ENCODE measurements at regions not wholly inside any gene's neighbourhood (a gene's known extent, or its start where the extent isn't known, plus 50 kb on each side); places are given as distances from the start of the nearest gene placed in this dataset.

DNA sequence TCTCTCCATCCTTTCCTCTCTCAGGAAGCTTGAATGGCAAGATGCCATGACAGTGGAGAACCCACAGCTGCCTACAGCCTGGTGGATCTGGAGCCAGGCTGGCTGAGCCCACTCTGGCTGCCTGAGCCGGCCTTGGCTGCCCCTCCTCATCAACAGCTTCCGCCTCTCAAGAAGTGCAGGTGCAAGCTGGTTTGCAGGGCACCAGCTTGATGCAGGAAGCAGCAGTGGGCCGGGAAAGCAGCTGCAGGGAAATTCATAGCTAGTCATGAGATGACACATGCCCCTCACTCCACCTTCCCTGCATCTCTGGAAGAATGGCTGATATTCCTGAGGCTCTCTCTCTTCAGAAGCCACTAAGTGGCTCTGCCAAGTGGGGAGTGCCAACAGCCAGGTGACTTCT, 289.1 kb downstream of the RPS29 start:
- ChIA-PET POLR2A (ENCODE audit: unreplicated experiment) (no interaction called here), CTCF (no interaction called here)
- no peak overlapping the region for H3K4me2 ChIP-seq (ENCODE audit: low read length)
- H2AFZ ChIP-seq (ENCODE audit: low read length) = no peak overlapping the region
- no peak overlapping the region for H3K9ac ChIP-seq (ENCODE audit: low read length)
- no TSS peak for BruUV-seq (replicated peaks)
- no peak for ATAC-seq
- intact Hi-C loops (cut with micrococcal nuclease) = no loop called here
- H3K4me3 ChIP-seq (ENCODE audit: low read length) = no peak overlapping the region
- no peak for DNase-seq
- H3K9me3 ChIP-seq (ENCODE audit: low read length) = no peaks in the 10 kb centered on the region
- H3K36me3 ChIP-seq (ENCODE audit: low read depth, low read length) = no peaks in the 10 kb centered on the region
- no peaks in the 10 kb centered on the region for H4K20me1 ChIP-seq (ENCODE audit: low read length)
- H3K4me1 ChIP-seq (ENCODE audit: insufficient read depth, low read length) = no peaks in the 10 kb centered on the region
- no peaks in the 10 kb centered on the region for H3K9me2 ChIP-seq (replicated peaks; ENCODE audit: low read length)
- peaks cover 16% of the 10 kb centered on the region; the same call in 1 of the 2 replicates for H3K27me3 ChIP-seq (ENCODE audit: low read length)
- H3K79me2 ChIP-seq (ENCODE audit: low read length) = no peaks in the 10 kb centered on the region
- no peak overlapping the region for H3K27ac ChIP-seq (ENCODE audit: low read length)
- TF ChIP-seq EZH2 (IDR thresholded peaks at IDR 0.05; ENCODE audit: low read length, unreplicated experiment) (no peak), EZH2phosphoT487 (IDR thresholded peaks at IDR 0.05; ENCODE audit: borderline replicate concordance, low read length) (no peak)
- TF ChIP-seq, protein P1, sequence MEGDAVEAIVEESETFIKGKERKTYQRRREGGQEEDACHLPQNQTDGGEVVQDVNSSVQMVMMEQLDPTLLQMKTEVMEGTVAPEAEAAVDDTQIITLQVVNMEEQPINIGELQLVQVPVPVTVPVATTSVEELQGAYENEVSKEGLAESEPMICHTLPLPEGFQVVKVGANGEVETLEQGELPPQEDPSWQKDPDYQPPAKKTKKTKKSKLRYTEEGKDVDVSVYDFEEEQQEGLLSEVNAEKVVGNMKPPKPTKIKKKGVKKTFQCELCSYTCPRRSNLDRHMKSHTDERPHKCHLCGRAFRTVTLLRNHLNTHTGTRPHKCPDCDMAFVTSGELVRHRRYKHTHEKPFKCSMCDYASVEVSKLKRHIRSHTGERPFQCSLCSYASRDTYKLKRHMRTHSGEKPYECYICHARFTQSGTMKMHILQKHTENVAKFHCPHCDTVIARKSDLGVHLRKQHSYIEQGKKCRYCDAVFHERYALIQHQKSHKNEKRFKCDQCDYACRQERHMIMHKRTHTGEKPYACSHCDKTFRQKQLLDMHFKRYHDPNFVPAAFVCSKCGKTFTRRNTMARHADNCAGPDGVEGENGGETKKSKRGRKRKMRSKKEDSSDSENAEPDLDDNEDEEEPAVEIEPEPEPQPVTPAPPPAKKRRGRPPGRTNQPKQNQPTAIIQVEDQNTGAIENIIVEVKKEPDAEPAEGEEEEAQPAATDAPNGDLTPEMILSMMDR (conservative IDR thresholded peaks at IDR 0.05; ENCODE audit: low read depth, low read length) = no peak
- no peaks in the 10 kb centered on the region for H3F3A ChIP-seq (ENCODE audit: low read length, unreplicated experiment)

DNA sequence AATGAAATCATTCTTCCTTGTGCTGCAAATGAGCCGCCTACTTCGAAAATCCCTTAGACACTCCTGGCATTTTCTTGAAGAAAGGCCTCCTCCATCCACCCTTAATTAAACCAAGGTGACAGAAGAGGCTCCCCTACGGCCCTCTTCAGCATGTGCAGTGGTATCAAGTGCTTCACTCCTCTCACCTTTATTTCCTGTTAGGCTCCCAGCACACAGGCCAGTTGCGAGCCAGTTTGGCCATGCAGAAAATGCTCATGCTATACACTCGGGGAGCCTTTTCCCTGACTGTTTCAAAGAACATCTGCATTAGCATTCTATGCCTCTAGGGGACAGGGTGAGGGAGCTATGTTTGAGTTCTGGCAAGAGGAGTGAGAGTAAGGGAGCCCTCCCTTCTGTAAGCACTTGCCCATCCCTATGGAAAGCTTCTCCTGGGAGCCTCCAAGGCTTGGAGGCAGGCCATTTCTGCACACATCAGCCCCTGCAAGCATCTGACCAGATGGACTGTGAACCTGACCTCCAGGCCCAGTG, 291.5 kb downstream of the RPS29 start:
- CTCF ChIA-PET = no interaction called here
- H3F3A ChIP-seq (ENCODE audit: low read length, unreplicated experiment) = no peaks in the 10 kb centered on the region
- no peaks in the 10 kb centered on the region for H3K9me2 ChIP-seq (replicated peaks; ENCODE audit: low read length)
- no peaks in the 10 kb centered on the region for H4K20me1 ChIP-seq (ENCODE audit: low read length)
- H3K36me3 ChIP-seq (ENCODE audit: low read depth, low read length) = no peaks in the 10 kb centered on the region
- BruUV-seq (replicated peaks) = no TSS peak
- no peak overlapping the region for H2AFZ ChIP-seq (ENCODE audit: low read length)
- no peak overlapping the region for H3K4me3 ChIP-seq (ENCODE audit: low read length)
- POLR2A ChIA-PET (ENCODE audit: unreplicated experiment) = no interaction called here
- H3K4me2 ChIP-seq (ENCODE audit: low read length) = no peak overlapping the region
- DNase-seq (no peak), ATAC-seq (no peak)
- no peak overlapping the region for H3K27ac ChIP-seq (ENCODE audit: low read length)
- no peaks in the 10 kb centered on the region for H3K79me2 ChIP-seq (ENCODE audit: low read length)
- no peaks in the 10 kb centered on the region for H3K9me3 ChIP-seq (ENCODE audit: low read length)
- H3K9ac ChIP-seq (ENCODE audit: low read length) = no peak overlapping the region
- H3K4me1 ChIP-seq (ENCODE audit: insufficient read depth, low read length) = no peaks in the 10 kb centered on the region
- intact Hi-C loops (cut with micrococcal nuclease) = no loop called here
- peaks cover 16% of the 10 kb centered on the region; the same call in 1 of the 2 replicates for H3K27me3 ChIP-seq (ENCODE audit: low read length)
- TF ChIP-seq EZH2 (IDR thresholded peaks at IDR 0.05; ENCODE audit: low read length, unreplicated experiment) (no peak), EZH2phosphoT487 (IDR thresholded peaks at IDR 0.05; ENCODE audit: borderline replicate concordance, low read length) (no peak)
- TF ChIP-seq, protein P1 (conservative IDR thresholded peaks at IDR 0.05; ENCODE audit: low read depth, low read length) = no peak

GRCh38 chr14:49287004-49287403, 299.2 kb downstream of the RPS29 start:
- Histone ChIP-seq H2AFZ (ENCODE audit: low read length) (no peak overlapping the region), H4K20me1 (ENCODE audit: low read length) (no peaks in the 10 kb centered on the region), H3K79me2 (ENCODE audit: low read length) (no peaks in the 10 kb centered on the region), H3K9ac (ENCODE audit: low read length) (no peak overlapping the region), H3K27ac (ENCODE audit: low read length) (no peak overlapping the region), H3K4me3 (ENCODE audit: low read length) (no peak overlapping the region), H3K27me3 (ENCODE audit: low read length) (peaks cover 23% of the 10 kb centered on the region), H3K36me3 (ENCODE audit: low read depth, low read length) (no peaks in the 10 kb centered on the region), H3F3A (ENCODE audit: low read length, unreplicated experiment) (no peaks in the 10 kb centered on the region), H3K9me2 (replicated peaks; ENCODE audit: low read length) (no peaks in the 10 kb centered on the region), H3K4me2 (ENCODE audit: low read length) (no peak overlapping the region), H3K9me3 (ENCODE audit: low read length) (no peaks in the 10 kb centered on the region), H3K4me1 (ENCODE audit: insufficient read depth, low read length) (no peaks in the 10 kb centered on the region)
- intact Hi-C loops (cut with micrococcal nuclease) = no loop called here
- TF ChIP-seq, protein P1 (conservative IDR thresholded peaks at IDR 0.05; ENCODE audit: low read depth, low read length) = no peak
- no peak for TF ChIP-seq EZH2 (IDR thresholded peaks at IDR 0.05; ENCODE audit: low read length, unreplicated experiment)
- no peak for TF ChIP-seq EZH2phosphoT487 (IDR thresholded peaks at IDR 0.05; ENCODE audit: borderline replicate concordance, low read length)
- POLR2A ChIA-PET (ENCODE audit: unreplicated experiment) = no interaction called here
- CTCF ChIA-PET = interaction anchor here (0.6 kb wide), 1 partner anchor 1573 kb away, joined by 3 read pairs; no protein-coding TSS in a partner anchor
- no TSS peak for BruUV-seq (replicated peaks)
- no peak for DNase-seq
- no peak for ATAC-seq
